GM18498 (cell line): ENCODE measurements at regions not wholly inside any gene's neighbourhood (a gene's known extent, or its start where the extent isn't known, plus 50 kb on each side); places are given as distances from the start of the nearest gene placed in this dataset.

Source experiments
- ATAC-seq: cut with Tn5 transposase; IDR thresholded peaks from one replicate; pipeline ENCODE4 v1.9.1; 2021; ENCODE audit warnings: mild to moderate bottlenecking, moderate library complexity; ENCODE audit not compliant: unreplicated experiment

- no peak for ATAC-seq
Observed at GRCh38 chr3:22106213-22106896, 355.3 kb upstream of the ZNF385D start.

GRCh38 chr3:22111226-22111625 lies 360.2 kb upstream of the ZNF385D start:
- no peak for ATAC-seq

- ATAC-seq, result no peak
Observed at GRCh38 chr3:22113453-22113852, 362.4 kb upstream of the ZNF385D start.

GRCh38 chr3:22115581-22115980 lies 364.6 kb upstream of the ZNF385D start:
- ATAC-seq, result no peak

- no peak for ATAC-seq
Observed at GRCh38 chr3:22117091-22117490, 366.1 kb upstream of the ZNF385D start.

- ATAC-seq, result no peak
Observed at GRCh38 chr3:22117751-22118346, 366.8 kb upstream of the ZNF385D start.

- no peak for ATAC-seq
Observed at GRCh38 chr3:22118542-22118941, 367.5 kb upstream of the ZNF385D start.

- ATAC-seq, result peak; percentile 72
Observed at GRCh38 chr3:22121068-22121701, 370.2 kb upstream of the ZNF385D start.

- ATAC-seq, result peak; percentile 83
Observed at GRCh38 chr3:22122567-22122966, 371.6 kb upstream of the ZNF385D start.

GRCh38 chr3:22129101-22129500 lies 378.1 kb upstream of the ZNF385D start:
- ATAC-seq, result no peak

- no peak for ATAC-seq
Observed at GRCh38 chr3:22141769-22142168, 390.8 kb upstream of the ZNF385D start.

GRCh38 chr3:22147161-22147560 lies 396.2 kb upstream of the ZNF385D start:
- ATAC-seq, result no peak

GRCh38 chr3:22156868-22157267 lies 405.9 kb upstream of the ZNF385D start:
- peak; percentile 63 for ATAC-seq

GRCh38 chr3:22157848-22158247 lies 406.8 kb upstream of the ZNF385D start:
- ATAC-seq, result no peak

GRCh38 chr3:22159004-22159695 lies 408.1 kb upstream of the ZNF385D start:
- no peak for ATAC-seq

GRCh38 chr3:22161315-22161714 lies 410.3 kb upstream of the ZNF385D start:
- ATAC-seq, result no peak

- ATAC-seq, result no peak
Observed at GRCh38 chr3:22170370-22170769, 419.4 kb upstream of the ZNF385D start.

- ATAC-seq, result no peak
Observed at GRCh38 chr3:22172964-22173363, 422.0 kb upstream of the ZNF385D start.

GRCh38 chr3:22175947-22176346 lies 424.9 kb upstream of the ZNF385D start:
- no peak for ATAC-seq

- no peak for ATAC-seq
Observed at GRCh38 chr3:22176911-22177310, 425.9 kb upstream of the ZNF385D start.

- ATAC-seq, result no peak
Observed at GRCh38 chr3:22189616-22190015, 438.6 kb upstream of the ZNF385D start.

GRCh38 chr3:22199095-22199494 lies 448.1 kb upstream of the ZNF385D start:
- no peak for ATAC-seq
